GM23338 (cell line): ENCODE measurements at regions not wholly inside any gene's neighbourhood (a gene's known extent, or its start where the extent isn't known, plus 50 kb on each side); places are given as distances from the start of the nearest gene placed in this dataset.
A peak's percentile ranks its signal among the peaks of the same experiment; 100 is the strongest.

Source experiments
- ATAC-seq: fragments of 200-7000 bp; cut with Tn5 transposase; 3 replicates; pipeline ENCODE4 v1.9.1; 2020
- DNase-seq: peaks from one replicate; pipeline ENCODE4 v3.0.0-alpha.2; 2015; ENCODE audit warnings: low spot score
- H2AFZ ChIP-seq: fragments of 200-600 bp; sonication (generic); 2 replicates; pipeline ENCODE4 v1.8.0; 2016; ENCODE audit warnings: antibody characterized with exemption, mild to moderate bottlenecking, moderate library complexity
- H3F3A ChIP-seq: fragments of 200-600 bp; sonication (generic); replicated peaks from 2 replicates; pipeline ENCODE4 v1.8.0; 2017; ENCODE audit warnings: antibody characterized with exemption, mixed run types, low read depth
- H3K27ac ChIP-seq: fragments of 200-600 bp; sonication (generic); 2 replicates; pipeline ENCODE4 v1.6.1; 2016; ENCODE audit warnings: low read depth
- H3K27me3 ChIP-seq: fragments of 200-600 bp; sonication (generic); 2 replicates; pipeline ENCODE4 v1.8.0; 2016; ENCODE audit warnings: mild to moderate bottlenecking, mixed run types, moderate library complexity; ENCODE audit not compliant: insufficient read depth
- H3K36me3 ChIP-seq: fragments of 200-600 bp; sonication (generic); 2 replicates; pipeline ENCODE4 v1.8.0; 2016; ENCODE audit warnings: mild to moderate bottlenecking; ENCODE audit not compliant: insufficient read depth
- H3K4me1 ChIP-seq: fragments of 200-600 bp; sonication (generic); 2 replicates; pipeline ENCODE4 v1.8.0; 2016; ENCODE audit warnings: mild to moderate bottlenecking, moderate library complexity; ENCODE audit not compliant: insufficient read depth
- H3K4me2 ChIP-seq: fragments of 200-600 bp; sonication (generic); 2 replicates; pipeline ENCODE4 v1.7.1; 2017; ENCODE audit warnings: mixed run types
- H3K4me3 ChIP-seq: fragments of 200-600 bp; sonication (generic); 2 replicates; pipeline ENCODE4 v1.6.1; 2016; ENCODE audit warnings: mixed run types
- H3K79me2 ChIP-seq: fragments of 200-600 bp; sonication (generic); replicated peaks from 2 replicates; pipeline ENCODE4 v1.8.0; 2017; ENCODE audit warnings: mild to moderate bottlenecking; ENCODE audit not compliant: insufficient read depth
- H3K9me2 ChIP-seq: fragments of 200-600 bp; sonication (generic); 2 replicates; pipeline ENCODE4 v1.8.0; 2017; ENCODE audit not compliant: insufficient read depth
- H4K20me1 ChIP-seq: fragments of 200-600 bp; sonication (generic); replicated peaks from 2 replicates; pipeline ENCODE4 v1.8.0; 2017; ENCODE audit warnings: mild to moderate bottlenecking; ENCODE audit not compliant: insufficient read depth
- H3K27ac Mint-ChIP-seq: 2 replicates; pipeline ENCODE4 v1.8.0; 2020; ENCODE audit warnings: inconsistent platforms, mild to moderate bottlenecking, moderate library complexity, mixed read lengths
- H3K27me3 Mint-ChIP-seq: 3 replicates; pipeline ENCODE4 v1.8.0; 2022; ENCODE audit warnings: low read depth, mild to moderate bottlenecking, moderate library complexity, mixed read lengths, inconsistent platforms; ENCODE audit not compliant: insufficient read depth, poor library complexity
- H3K36me3 Mint-ChIP-seq: 3 replicates; pipeline ENCODE4 v1.8.0; 2021; ENCODE audit warnings: low read depth, mild to moderate bottlenecking, inconsistent platforms, moderate library complexity, mixed read lengths
- H3K4me1 Mint-ChIP-seq: 3 replicates; pipeline ENCODE4 v1.8.0; 2020; ENCODE audit warnings: mild to moderate bottlenecking, inconsistent platforms, mixed read lengths
- H3K4me3 Mint-ChIP-seq: 3 replicates; pipeline ENCODE4 v1.8.0; 2021; ENCODE audit warnings: moderate library complexity, mild to moderate bottlenecking, inconsistent platforms, mixed read lengths
- H3K9me3 Mint-ChIP-seq: 3 replicates; pipeline ENCODE4 v1.8.0; 2020; ENCODE audit warnings: moderate library complexity, mild to moderate bottlenecking, inconsistent platforms, mixed read lengths
- CREB1 ChIP-seq: fragments of 250-450 bp; sonication (Bioruptor Pico); IDR thresholded peaks from 2 replicates; pipeline ENCODE4 v1.5.0; 2020; ENCODE audit warnings: low read depth, mild to moderate bottlenecking, moderate library complexity
- ETS1 ChIP-seq: IDR thresholded peaks from 2 replicates; pipeline ENCODE4 v1.6.1; 2016; ENCODE audit warnings: antibody characterized with exemption
- EZH2 ChIP-seq: fragments of 200-600 bp; sonication (generic); IDR thresholded peaks from one replicate; pipeline ENCODE4 v1.8.0; 2017; ENCODE audit warnings: antibody characterized with exemption, mild to moderate bottlenecking, low read depth; ENCODE audit not compliant: unreplicated experiment
- EZH2phosphoT487 ChIP-seq: fragments of 200-600 bp; sonication (generic); IDR thresholded peaks from one replicate; pipeline ENCODE4 v1.8.1; 2018; ENCODE audit warnings: antibody characterized with exemption; ENCODE audit not compliant: unreplicated experiment
- JUNB ChIP-seq: IDR thresholded peaks from one replicate; pipeline ENCODE4 v1.6.1; 2016; ENCODE audit warnings: antibody characterized with exemption; ENCODE audit not compliant: unreplicated experiment
- NANOG ChIP-seq: IDR thresholded peaks from 2 replicates; pipeline ENCODE4 v1.6.1; 2016; ENCODE audit warnings: antibody characterized with exemption, borderline replicate concordance
- POLR2AphosphoS5 ChIP-seq: IDR thresholded peaks from 2 replicates; pipeline ENCODE4 v1.6.1; 2016; ENCODE audit warnings: antibody characterized with exemption, low read depth
- STAT1 ChIP-seq: IDR thresholded peaks from one replicate; pipeline ENCODE4 v1.6.1; 2016; ENCODE audit warnings: antibody characterized with exemption; ENCODE audit not compliant: unreplicated experiment
- ZNF114 ChIP-seq: fragments of 250-450 bp; sonication (Bioruptor Pico); IDR thresholded peaks from 2 replicates; pipeline ENCODE4 v1.5.0; 2020; ENCODE audit warnings: mild to moderate bottlenecking, moderate library complexity
- ZNF331 ChIP-seq: fragments of 250-450 bp; sonication (Bioruptor Pico); IDR thresholded peaks from 2 replicates; pipeline ENCODE4 v1.5.0; 2020; ENCODE audit warnings: low read depth, mild to moderate bottlenecking, moderate library complexity
- TF ChIP-seq, protein P1 (sequence below): IDR thresholded peaks from one replicate; pipeline ENCODE4 v1.6.1; 2018; ENCODE audit warnings: antibody characterized with exemption; ENCODE audit not compliant: unreplicated experiment
- TF ChIP-seq, protein P2 (sequence below): fragments of 250-450 bp; sonication (Bioruptor Pico); IDR thresholded peaks from 2 replicates; pipeline ENCODE4 v1.5.0; 2020; ENCODE audit warnings: mild to moderate bottlenecking, moderate library complexity
- TF ChIP-seq, protein P3 (sequence below), 2 experiments: fragments of 200-600 bp in 1 of 2; sonication (generic) in 1 of 2; conservative IDR thresholded peaks; 2 replicates each; pipeline versions ENCODE4 v1.5.1 to v1.6.1; 2016 to 2017; ENCODE audit warnings: antibody characterized with exemption in 2 of 2, low read depth in 2 of 2, mild to moderate bottlenecking in 2 of 2, moderate library complexity in 1 of 2

DNA sequence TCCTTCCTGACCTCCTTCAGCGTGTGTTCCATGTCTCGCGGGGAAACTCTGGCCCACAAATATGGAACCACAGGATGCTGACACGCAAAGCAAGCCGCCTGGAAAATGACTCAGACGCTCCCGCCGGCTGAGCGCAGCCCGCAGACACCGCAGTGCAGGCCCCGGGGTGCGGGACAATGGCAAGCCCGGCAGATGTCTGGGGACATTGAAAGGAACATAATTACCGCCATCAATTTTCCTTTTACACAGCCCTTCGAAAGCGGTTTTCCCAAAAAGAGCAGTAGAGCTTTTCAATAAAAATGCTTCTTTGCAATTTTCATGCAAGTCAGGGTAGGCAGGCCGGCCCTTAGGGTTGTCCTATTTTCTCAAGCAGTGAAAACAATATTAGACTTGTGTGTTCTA lies 159.2 kb upstream of the SH3BP4 start:
- Mint-ChIP-seq H3K4me1 (peaks cover 29% of the 10 kb centered on the region), H3K9me3 (no peaks in the 10 kb centered on the region), H3K27me3 (peaks cover 9% of the 10 kb centered on the region), H3K4me3 (no peak overlapping the region), H3K27ac (no peak overlapping the region), H3K36me3 (no peaks in the 10 kb centered on the region)
- H3K9me2 ChIP-seq: no peaks in the 10 kb centered on the region
- H2AFZ ChIP-seq: peak overlapping the region; percentile 73
- H3K36me3 ChIP-seq: no peaks in the 10 kb centered on the region
- no peaks in the 10 kb centered on the region for H3F3A ChIP-seq
- ATAC-seq (peak; percentile 81), DNase-seq (peak; percentile 44)
- H3K4me2 ChIP-seq: peak overlapping the region; percentile 64
- no peaks in the 10 kb centered on the region; the same call in 1 of the 2 replicates for H4K20me1 ChIP-seq
- no peaks in the 10 kb centered on the region for H3K79me2 ChIP-seq
- peaks cover 19% of the 10 kb centered on the region for H3K4me1 ChIP-seq
- no peak overlapping the region for H3K4me3 ChIP-seq
- TF ChIP-seq NANOG: no peak
- no peak for TF ChIP-seq ZNF114 (CRISPR knock-in tag)
- TF ChIP-seq, protein P1, sequence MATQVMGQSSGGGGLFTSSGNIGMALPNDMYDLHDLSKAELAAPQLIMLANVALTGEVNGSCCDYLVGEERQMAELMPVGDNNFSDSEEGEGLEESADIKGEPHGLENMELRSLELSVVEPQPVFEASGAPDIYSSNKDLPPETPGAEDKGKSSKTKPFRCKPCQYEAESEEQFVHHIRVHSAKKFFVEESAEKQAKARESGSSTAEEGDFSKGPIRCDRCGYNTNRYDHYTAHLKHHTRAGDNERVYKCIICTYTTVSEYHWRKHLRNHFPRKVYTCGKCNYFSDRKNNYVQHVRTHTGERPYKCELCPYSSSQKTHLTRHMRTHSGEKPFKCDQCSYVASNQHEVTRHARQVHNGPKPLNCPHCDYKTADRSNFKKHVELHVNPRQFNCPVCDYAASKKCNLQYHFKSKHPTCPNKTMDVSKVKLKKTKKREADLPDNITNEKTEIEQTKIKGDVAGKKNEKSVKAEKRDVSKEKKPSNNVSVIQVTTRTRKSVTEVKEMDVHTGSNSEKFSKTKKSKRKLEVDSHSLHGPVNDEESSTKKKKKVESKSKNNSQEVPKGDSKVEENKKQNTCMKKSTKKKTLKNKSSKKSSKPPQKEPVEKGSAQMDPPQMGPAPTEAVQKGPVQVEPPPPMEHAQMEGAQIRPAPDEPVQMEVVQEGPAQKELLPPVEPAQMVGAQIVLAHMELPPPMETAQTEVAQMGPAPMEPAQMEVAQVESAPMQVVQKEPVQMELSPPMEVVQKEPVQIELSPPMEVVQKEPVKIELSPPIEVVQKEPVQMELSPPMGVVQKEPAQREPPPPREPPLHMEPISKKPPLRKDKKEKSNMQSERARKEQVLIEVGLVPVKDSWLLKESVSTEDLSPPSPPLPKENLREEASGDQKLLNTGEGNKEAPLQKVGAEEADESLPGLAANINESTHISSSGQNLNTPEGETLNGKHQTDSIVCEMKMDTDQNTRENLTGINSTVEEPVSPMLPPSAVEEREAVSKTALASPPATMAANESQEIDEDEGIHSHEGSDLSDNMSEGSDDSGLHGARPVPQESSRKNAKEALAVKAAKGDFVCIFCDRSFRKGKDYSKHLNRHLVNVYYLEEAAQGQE: no peak
- no peak for TF ChIP-seq EZH2phosphoT487
- TF ChIP-seq EZH2: no peak
- no peak for TF ChIP-seq ZNF331
- TF ChIP-seq ETS1: no peak
- TF ChIP-seq STAT1: no peak
- TF ChIP-seq, protein P2, sequence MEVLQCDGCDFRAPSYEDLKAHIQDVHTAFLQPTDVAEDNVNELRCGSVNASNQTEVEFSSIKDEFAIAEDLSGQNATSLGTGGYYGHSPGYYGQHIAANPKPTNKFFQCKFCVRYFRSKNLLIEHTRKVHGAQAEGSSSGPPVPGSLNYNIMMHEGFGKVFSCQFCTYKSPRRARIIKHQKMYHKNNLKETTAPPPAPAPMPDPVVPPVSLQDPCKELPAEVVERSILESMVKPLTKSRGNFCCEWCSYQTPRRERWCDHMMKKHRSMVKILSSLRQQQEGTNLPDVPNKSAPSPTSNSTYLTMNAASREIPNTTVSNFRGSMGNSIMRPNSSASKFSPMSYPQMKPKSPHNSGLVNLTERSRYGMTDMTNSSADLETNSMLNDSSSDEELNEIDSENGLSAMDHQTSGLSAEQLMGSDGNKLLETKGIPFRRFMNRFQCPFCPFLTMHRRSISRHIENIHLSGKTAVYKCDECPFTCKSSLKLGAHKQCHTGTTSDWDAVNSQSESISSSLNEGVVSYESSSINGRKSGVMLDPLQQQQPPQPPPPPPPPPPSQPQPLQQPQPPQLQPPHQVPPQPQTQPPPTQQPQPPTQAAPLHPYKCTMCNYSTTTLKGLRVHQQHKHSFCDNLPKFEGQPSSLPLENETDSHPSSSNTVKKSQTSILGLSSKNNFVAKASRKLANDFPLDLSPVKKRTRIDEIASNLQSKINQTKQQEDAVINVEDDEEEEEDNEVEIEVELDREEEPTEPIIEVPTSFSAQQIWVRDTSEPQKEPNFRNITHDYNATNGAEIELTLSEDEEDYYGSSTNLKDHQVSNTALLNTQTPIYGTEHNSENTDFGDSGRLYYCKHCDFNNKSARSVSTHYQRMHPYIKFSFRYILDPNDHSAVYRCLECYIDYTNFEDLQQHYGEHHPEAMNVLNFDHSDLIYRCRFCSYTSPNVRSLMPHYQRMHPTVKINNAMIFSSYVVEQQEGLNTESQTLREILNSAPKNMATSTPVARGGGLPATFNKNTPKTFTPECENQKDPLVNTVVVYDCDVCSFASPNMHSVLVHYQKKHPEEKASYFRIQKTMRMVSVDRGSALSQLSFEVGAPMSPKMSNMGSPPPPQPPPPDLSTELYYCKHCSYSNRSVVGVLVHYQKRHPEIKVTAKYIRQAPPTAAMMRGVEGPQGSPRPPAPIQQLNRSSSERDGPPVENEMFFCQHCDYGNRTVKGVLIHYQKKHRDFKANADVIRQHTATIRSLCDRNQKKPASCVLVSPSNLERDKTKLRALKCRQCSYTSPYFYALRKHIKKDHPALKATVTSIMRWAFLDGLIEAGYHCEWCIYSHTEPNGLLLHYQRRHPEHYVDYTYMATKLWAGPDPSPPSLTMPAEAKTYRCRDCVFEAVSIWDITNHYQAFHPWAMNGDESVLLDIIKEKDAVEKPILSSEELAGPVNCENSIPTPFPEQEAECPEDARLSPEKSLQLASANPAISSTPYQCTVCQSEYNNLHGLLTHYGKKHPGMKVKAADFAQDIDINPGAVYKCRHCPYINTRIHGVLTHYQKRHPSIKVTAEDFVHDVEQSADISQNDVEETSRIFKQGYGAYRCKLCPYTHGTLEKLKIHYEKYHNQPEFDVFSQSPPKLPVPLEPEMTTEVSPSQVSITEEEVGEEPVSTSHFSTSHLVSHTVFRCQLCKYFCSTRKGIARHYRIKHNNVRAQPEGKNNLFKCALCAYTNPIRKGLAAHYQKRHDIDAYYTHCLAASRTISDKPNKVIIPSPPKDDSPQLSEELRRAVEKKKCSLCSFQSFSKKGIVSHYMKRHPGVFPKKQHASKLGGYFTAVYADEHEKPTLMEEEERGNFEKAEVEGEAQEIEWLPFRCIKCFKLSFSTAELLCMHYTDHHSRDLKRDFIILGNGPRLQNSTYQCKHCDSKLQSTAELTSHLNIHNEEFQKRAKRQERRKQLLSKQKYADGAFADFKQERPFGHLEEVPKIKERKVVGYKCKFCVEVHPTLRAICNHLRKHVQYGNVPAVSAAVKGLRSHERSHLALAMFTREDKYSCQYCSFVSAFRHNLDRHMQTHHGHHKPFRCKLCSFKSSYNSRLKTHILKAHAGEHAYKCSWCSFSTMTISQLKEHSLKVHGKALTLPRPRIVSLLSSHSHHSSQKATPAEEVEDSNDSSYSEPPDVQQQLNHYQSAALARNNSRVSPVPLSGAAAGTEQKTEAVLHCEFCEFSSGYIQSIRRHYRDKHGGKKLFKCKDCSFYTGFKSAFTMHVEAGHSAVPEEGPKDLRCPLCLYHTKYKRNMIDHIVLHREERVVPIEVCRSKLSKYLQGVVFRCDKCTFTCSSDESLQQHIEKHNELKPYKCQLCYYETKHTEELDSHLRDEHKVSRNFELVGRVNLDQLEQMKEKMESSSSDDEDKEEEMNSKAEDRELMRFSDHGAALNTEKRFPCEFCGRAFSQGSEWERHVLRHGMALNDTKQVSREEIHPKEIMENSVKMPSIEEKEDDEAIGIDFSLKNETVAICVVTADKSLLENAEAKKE (CRISPR knock-in tag): no peak
- TF ChIP-seq, protein P3, sequence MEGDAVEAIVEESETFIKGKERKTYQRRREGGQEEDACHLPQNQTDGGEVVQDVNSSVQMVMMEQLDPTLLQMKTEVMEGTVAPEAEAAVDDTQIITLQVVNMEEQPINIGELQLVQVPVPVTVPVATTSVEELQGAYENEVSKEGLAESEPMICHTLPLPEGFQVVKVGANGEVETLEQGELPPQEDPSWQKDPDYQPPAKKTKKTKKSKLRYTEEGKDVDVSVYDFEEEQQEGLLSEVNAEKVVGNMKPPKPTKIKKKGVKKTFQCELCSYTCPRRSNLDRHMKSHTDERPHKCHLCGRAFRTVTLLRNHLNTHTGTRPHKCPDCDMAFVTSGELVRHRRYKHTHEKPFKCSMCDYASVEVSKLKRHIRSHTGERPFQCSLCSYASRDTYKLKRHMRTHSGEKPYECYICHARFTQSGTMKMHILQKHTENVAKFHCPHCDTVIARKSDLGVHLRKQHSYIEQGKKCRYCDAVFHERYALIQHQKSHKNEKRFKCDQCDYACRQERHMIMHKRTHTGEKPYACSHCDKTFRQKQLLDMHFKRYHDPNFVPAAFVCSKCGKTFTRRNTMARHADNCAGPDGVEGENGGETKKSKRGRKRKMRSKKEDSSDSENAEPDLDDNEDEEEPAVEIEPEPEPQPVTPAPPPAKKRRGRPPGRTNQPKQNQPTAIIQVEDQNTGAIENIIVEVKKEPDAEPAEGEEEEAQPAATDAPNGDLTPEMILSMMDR (conservative IDR thresholded peaks at IDR 0.05; ENCODE audit: low read depth in 2 of 2): no peak
- TF ChIP-seq CREB1 (CRISPR knock-in tag): no peak
- TF ChIP-seq JUNB: no peak
- no peak for TF ChIP-seq POLR2AphosphoS5
- no peak overlapping the region for H3K27ac ChIP-seq
- H3K27me3 ChIP-seq: no peaks in the 10 kb centered on the region
